Hepatocyte (in vitro differentiated cells): ENCODE measurements at regions not wholly inside any gene's neighbourhood (a gene's known extent, or its start where the extent isn't known, plus 50 kb on each side); places are given as distances from the start of the nearest gene placed in this dataset.

ENCODE experiments used
- DNase-seq: peaks from one replicate; pipeline ENCODE4 v3.0.0-alpha.2; 2016; ENCODE audit warnings: low spot score
- H2AFZ ChIP-seq: fragments of 200-600 bp; sonication (generic); 2 replicates; pipeline ENCODE4 v1.6.0; 2016; ENCODE audit warnings: antibody characterized with exemption, mild to moderate bottlenecking
- H3K27ac ChIP-seq: fragments of 200-600 bp; sonication (generic); 2 replicates; pipeline ENCODE4 v1.5.1; 2016; ENCODE audit warnings: mild to moderate bottlenecking
- H3K27me3 ChIP-seq: fragments of 200-600 bp; sonication (generic); 2 replicates; pipeline ENCODE4 v1.6.1; 2016
- H3K36me3 ChIP-seq: fragments of 200-600 bp; sonication (generic); replicated peaks from 2 replicates; pipeline ENCODE4 v1.5.1; 2016; ENCODE audit warnings: low read depth; ENCODE audit not compliant: insufficient read depth
- H3K4me1 ChIP-seq: fragments of 200-600 bp; sonication (generic); 2 replicates; pipeline ENCODE4 v1.5.1; 2016; ENCODE audit warnings: mild to moderate bottlenecking, moderate library complexity; ENCODE audit not compliant: insufficient read depth
- H3K4me2 ChIP-seq: fragments of 200-600 bp; sonication (generic); 2 replicates; pipeline ENCODE4 v1.6.0; 2016
- H3K4me3 ChIP-seq: fragments of 200-600 bp; sonication (generic); 2 replicates; pipeline ENCODE4 v1.5.1; 2016; ENCODE audit warnings: mild to moderate bottlenecking
- H3K79me2 ChIP-seq: fragments of 200-600 bp; sonication (generic); 2 replicates; pipeline ENCODE4 v1.6.0; 2017; ENCODE audit warnings: mild to moderate bottlenecking
- H3K9me2 ChIP-seq: fragments of 200-600 bp; sonication (generic); replicated peaks from 2 replicates; pipeline ENCODE4 v1.6.0; 2017; ENCODE audit warnings: mild to moderate bottlenecking; ENCODE audit not compliant: insufficient read depth
- H3K9me3 ChIP-seq: fragments of 200-600 bp; sonication (generic); 2 replicates; pipeline ENCODE4 v1.5.1; 2016; ENCODE audit warnings: low read depth, mild to moderate bottlenecking
- H4K20me1 ChIP-seq: fragments of 200-600 bp; sonication (generic); 2 replicates; pipeline ENCODE4 v1.6.0; 2016; ENCODE audit warnings: mild to moderate bottlenecking; ENCODE audit not compliant: insufficient read depth, poor library complexity, severe bottlenecking
- CTCF ChIP-seq: fragments of 200-600 bp; sonication (generic); IDR thresholded peaks from 2 replicates; pipeline ENCODE4 v1.5.1; 2016; ENCODE audit warnings: antibody characterized with exemption, mild to moderate bottlenecking; ENCODE audit not compliant: poor library complexity
- EZH2 ChIP-seq: fragments of 200-600 bp; sonication (generic); IDR thresholded peaks from 2 replicates; pipeline ENCODE4 v1.6.1; 2016; ENCODE audit warnings: antibody characterized with exemption, mild to moderate bottlenecking, borderline replicate concordance
- EZH2phosphoT487 ChIP-seq: fragments of 200-600 bp; sonication (generic); IDR thresholded peaks from one replicate; pipeline ENCODE4 v1.6.1; 2018; ENCODE audit warnings: antibody characterized with exemption, mild to moderate bottlenecking, low read depth, moderate library complexity; ENCODE audit not compliant: unreplicated experiment, severe bottlenecking
- WGBS: methylation state at CpG from one replicate; pipeline ENCODE4 v1.1.6; 2016; ENCODE audit warnings: low lambda C conversion rate; ENCODE audit errors: missing lambda C conversion rate; 5-methylcytosine and 5-hydroxymethylcytosine counted together

GRCh38 chr3:5344707-5345106 lies 157.2 kb downstream of the EDEM1 start:
- TF ChIP-seq EZH2phosphoT487 (no peak), CTCF (no peak), EZH2 (no peak)

GRCh38 chr3:5347486-5347885 lies 160.0 kb downstream of the EDEM1 start:
- Histone ChIP-seq H3K36me3 (no peaks in the 10 kb centered on the region), H3K9me2 (no peaks in the 10 kb centered on the region), H2AFZ (no peak overlapping the region), H3K27ac (no peak overlapping the region), H3K27me3 (no peaks in the 10 kb centered on the region), H3K4me2 (no peak overlapping the region), H3K79me2 (no peaks in the 10 kb centered on the region), H4K20me1 (no peaks in the 10 kb centered on the region), H3K9me3 (no peaks in the 10 kb centered on the region), H3K4me3 (no peak overlapping the region), H3K4me1 (peaks cover 3% of the 10 kb centered on the region)
- no peak for DNase-seq
- no peak for TF ChIP-seq EZH2phosphoT487
- no peak for TF ChIP-seq CTCF
- no peak for TF ChIP-seq EZH2

More at GRCh38 chr3:5344707-5345106, 157.2 kb downstream of the EDEM1 start:
- no peaks in the 10 kb centered on the region for H4K20me1 ChIP-seq
- WGBS = 93% methylated on average over 1 of the region's 1 CpG
- H3K36me3 ChIP-seq = no peaks in the 10 kb centered on the region
- no peak overlapping the region for H3K27ac ChIP-seq
- no peaks in the 10 kb centered on the region for H3K79me2 ChIP-seq
- no peaks in the 10 kb centered on the region for H3K9me3 ChIP-seq
- H2AFZ ChIP-seq = no peak overlapping the region
- peaks cover 10% of the 10 kb centered on the region for H3K4me1 ChIP-seq
- H3K27me3 ChIP-seq = no peaks in the 10 kb centered on the region
- no peak overlapping the region for H3K4me2 ChIP-seq
- H3K4me3 ChIP-seq = no peak overlapping the region
- H3K9me2 ChIP-seq = no peaks in the 10 kb centered on the region
- DNase-seq = no peak

- WGBS = 82% methylated on average over 5 of the region's 5 CpGs
- TF ChIP-seq EZH2 (no peak), EZH2phosphoT487 (no peak), CTCF (no peak)
These were observed 160.9 kb downstream of the EDEM1 start for GRCh38 chr3:5348229-5348902.

GRCh38 chr3:5349343-5349742 lies 161.8 kb downstream of the EDEM1 start:
- WGBS = 78% methylated on average over 2 of the region's 2 CpGs

More at GRCh38 chr3:5348229-5348902, 160.9 kb downstream of the EDEM1 start:
- H3K27me3 ChIP-seq = no peaks in the 10 kb centered on the region
- H3K9me3 ChIP-seq = no peaks in the 10 kb centered on the region
- H2AFZ ChIP-seq = no peak overlapping the region
- no peak overlapping the region for H3K4me2 ChIP-seq
- no peaks in the 10 kb centered on the region for H4K20me1 ChIP-seq
- H3K36me3 ChIP-seq = no peaks in the 10 kb centered on the region
- no peaks in the 10 kb centered on the region for H3K79me2 ChIP-seq
- H3K9me2 ChIP-seq = no peaks in the 10 kb centered on the region
- peaks cover 3% of the 10 kb centered on the region for H3K4me1 ChIP-seq
- no peak for DNase-seq
- H3K4me3 ChIP-seq = no peak overlapping the region
- no peak overlapping the region for H3K27ac ChIP-seq

More at GRCh38 chr3:5349343-5349742, 161.8 kb downstream of the EDEM1 start:
- H3K9me3 ChIP-seq = no peaks in the 10 kb centered on the region
- H4K20me1 ChIP-seq = no peaks in the 10 kb centered on the region
- peaks cover 3% of the 10 kb centered on the region for H3K4me1 ChIP-seq
- no peak overlapping the region for H3K4me2 ChIP-seq
- H3K4me3 ChIP-seq = no peak overlapping the region
- no peak for DNase-seq
- H2AFZ ChIP-seq = no peak overlapping the region
- TF ChIP-seq EZH2phosphoT487 (no peak), EZH2 (no peak), CTCF (no peak)
- no peaks in the 10 kb centered on the region for H3K36me3 ChIP-seq
- no peaks in the 10 kb centered on the region for H3K79me2 ChIP-seq
- no peaks in the 10 kb centered on the region for H3K9me2 ChIP-seq
- no peak overlapping the region for H3K27ac ChIP-seq
- no peaks in the 10 kb centered on the region for H3K27me3 ChIP-seq
